Osteocyte (in vitro differentiated cells): ENCODE measurements at regions not wholly inside any gene's neighbourhood (a gene's known extent, or its start where the extent isn't known, plus 50 kb on each side); places are given as distances from the start of the nearest gene placed in this dataset.

Experiments used
- DNase-seq: peaks from one replicate; pipeline ENCODE4 v3.0.0; 2021; ENCODE audit warnings: mixed read lengths; ENCODE audit not compliant: unreplicated experiment; ENCODE audit errors: extremely low spot score
- H3K27ac Mint-ChIP-seq: one replicate; pipeline ENCODE4 v1.8.0; 2021; ENCODE audit warnings: mild to moderate bottlenecking, mixed read lengths; ENCODE audit not compliant: unreplicated experiment
- H3K27me3 Mint-ChIP-seq: one replicate; pipeline ENCODE4 v1.8.0; 2021; ENCODE audit warnings: mixed read lengths; ENCODE audit not compliant: unreplicated experiment
- H3K36me3 Mint-ChIP-seq: one replicate; pipeline ENCODE4 v1.8.0; 2021; ENCODE audit warnings: mixed read lengths; ENCODE audit not compliant: unreplicated experiment
- H3K4me1 Mint-ChIP-seq: one replicate; pipeline ENCODE4 v1.8.0; 2021; ENCODE audit warnings: mixed read lengths; ENCODE audit not compliant: unreplicated experiment
- H3K4me3 Mint-ChIP-seq: one replicate; pipeline ENCODE4 v1.8.0; 2021; ENCODE audit warnings: mild to moderate bottlenecking, moderate library complexity, mixed read lengths; ENCODE audit not compliant: unreplicated experiment
- H3K9me3 Mint-ChIP-seq: one replicate; pipeline ENCODE4 v1.8.0; 2021; ENCODE audit warnings: mixed read lengths; ENCODE audit not compliant: unreplicated experiment
- TF ChIP-seq, protein P1 (sequence below): fragments of 200-600 bp; sonication (generic); IDR thresholded peaks from 2 replicates; pipeline ENCODE4 v1.5.0; 2021; ENCODE audit warnings: antibody characterized with exemption, mild to moderate bottlenecking, moderate library complexity

DNA sequence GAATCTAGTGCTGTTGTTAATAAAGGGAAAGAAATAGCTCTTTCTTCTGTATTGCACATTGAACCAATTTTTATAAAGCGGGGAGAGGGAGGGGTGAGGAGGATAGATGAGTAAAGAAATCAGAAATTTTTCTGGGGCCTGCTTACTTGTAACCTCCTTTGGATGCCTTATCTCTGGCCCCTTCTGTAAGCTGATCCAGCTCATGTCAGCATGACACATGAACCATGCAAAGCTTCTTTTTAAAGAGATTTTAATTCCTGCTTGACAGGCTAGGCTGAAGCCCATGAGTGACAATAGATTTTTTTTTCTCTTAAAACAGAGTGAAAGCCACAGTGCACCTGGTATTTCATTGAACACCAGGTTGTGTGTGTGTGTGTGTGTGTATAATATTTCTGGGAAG lies 325.3 kb downstream of the PRL start:
- H3K27me3 Mint-ChIP-seq: no peaks in the 10 kb centered on the region
- no peak for DNase-seq
- H3K4me3 Mint-ChIP-seq: no peak overlapping the region
- peaks cover 8% of the 10 kb centered on the region for H3K9me3 Mint-ChIP-seq
- peaks cover 2% of the 10 kb centered on the region for H3K4me1 Mint-ChIP-seq
- no peak overlapping the region for H3K27ac Mint-ChIP-seq
- peaks cover 4% of the 10 kb centered on the region for H3K36me3 Mint-ChIP-seq
- TF ChIP-seq, protein P1, sequence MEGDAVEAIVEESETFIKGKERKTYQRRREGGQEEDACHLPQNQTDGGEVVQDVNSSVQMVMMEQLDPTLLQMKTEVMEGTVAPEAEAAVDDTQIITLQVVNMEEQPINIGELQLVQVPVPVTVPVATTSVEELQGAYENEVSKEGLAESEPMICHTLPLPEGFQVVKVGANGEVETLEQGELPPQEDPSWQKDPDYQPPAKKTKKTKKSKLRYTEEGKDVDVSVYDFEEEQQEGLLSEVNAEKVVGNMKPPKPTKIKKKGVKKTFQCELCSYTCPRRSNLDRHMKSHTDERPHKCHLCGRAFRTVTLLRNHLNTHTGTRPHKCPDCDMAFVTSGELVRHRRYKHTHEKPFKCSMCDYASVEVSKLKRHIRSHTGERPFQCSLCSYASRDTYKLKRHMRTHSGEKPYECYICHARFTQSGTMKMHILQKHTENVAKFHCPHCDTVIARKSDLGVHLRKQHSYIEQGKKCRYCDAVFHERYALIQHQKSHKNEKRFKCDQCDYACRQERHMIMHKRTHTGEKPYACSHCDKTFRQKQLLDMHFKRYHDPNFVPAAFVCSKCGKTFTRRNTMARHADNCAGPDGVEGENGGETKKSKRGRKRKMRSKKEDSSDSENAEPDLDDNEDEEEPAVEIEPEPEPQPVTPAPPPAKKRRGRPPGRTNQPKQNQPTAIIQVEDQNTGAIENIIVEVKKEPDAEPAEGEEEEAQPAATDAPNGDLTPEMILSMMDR: no peak

DNA sequence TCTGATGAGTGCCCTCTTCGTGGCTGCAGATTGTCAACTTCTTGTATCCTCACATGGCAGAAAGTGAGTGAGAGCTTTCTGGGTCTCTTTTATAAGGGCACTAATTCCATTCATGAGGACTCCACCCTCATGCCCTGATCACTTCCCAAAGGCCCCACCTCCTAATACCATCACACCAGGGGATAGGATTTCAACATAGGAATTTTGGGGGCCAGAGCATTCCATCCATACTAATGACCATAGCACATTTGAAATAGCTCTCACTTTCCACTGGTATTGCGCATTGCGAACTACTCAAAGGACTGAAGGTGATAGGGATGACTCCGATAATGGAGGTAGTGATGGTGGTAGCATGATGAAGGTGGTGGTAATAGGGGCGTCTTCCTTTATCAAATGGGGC lies 324.3 kb downstream of the PRL start:
- no peak for DNase-seq
- no peak overlapping the region for H3K27ac Mint-ChIP-seq
- peaks cover 2% of the 10 kb centered on the region for H3K4me1 Mint-ChIP-seq
- H3K36me3 Mint-ChIP-seq: peaks cover 4% of the 10 kb centered on the region
- TF ChIP-seq, protein P1: no peak
- no peak overlapping the region for H3K4me3 Mint-ChIP-seq
- no peaks in the 10 kb centered on the region for H3K27me3 Mint-ChIP-seq
- H3K9me3 Mint-ChIP-seq: peaks cover 8% of the 10 kb centered on the region

DNA sequence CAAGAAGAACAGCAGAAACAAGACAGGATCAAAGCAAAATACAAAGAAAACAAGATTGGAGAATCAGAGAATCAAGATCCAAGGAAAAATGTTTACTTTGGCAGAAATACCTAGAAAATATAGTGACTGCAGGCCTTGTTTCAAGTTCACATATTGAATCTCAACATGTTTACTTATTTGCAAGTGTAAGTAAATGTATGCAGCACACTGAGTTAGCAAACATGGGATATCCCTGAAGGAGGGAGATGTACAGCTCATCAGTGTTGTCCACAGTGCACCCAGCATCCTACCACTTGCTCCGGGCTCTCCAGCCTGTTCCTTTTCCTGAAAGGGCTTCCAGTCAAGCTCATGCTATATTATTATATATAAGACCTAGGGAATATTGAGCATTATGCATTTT lies 319.5 kb downstream of the PRL start:
- H3K36me3 Mint-ChIP-seq: peaks cover 4% of the 10 kb centered on the region
- DNase-seq: no peak
- H3K4me1 Mint-ChIP-seq: no peaks in the 10 kb centered on the region
- TF ChIP-seq, protein P1: no peak
- H3K4me3 Mint-ChIP-seq: no peak overlapping the region
- no peak overlapping the region for H3K27ac Mint-ChIP-seq
- H3K27me3 Mint-ChIP-seq: no peaks in the 10 kb centered on the region
- peaks cover 8% of the 10 kb centered on the region for H3K9me3 Mint-ChIP-seq

DNA sequence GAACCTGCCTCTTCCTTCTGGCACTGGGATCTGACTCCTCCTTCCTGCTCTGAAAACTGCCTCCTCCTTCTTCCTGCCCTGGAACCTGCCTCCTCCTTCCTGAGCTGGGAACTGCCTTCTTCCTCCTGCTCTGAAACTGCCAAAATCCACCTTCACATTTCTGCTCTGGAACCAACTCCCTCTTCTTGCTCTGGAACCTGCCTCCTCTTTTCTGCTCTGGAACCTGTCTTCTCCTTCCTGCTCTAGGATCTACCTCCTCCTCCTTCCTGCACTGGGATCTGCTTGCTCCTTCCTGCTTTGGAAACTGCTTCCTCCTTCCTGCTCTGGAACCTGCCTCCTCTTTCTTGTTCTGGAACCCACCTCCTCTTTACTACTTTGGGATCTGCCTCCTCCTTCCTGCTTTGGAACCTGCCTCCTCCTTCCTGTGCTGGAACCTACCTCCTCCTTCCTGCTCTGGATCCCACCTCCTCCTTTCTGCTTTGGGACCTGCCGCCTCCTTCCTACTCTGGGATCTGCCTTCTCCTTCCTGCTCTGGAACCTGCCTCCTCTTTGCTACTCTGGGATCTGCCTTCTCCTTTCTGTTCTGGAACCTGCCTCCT lies 315.5 kb downstream of the PRL start:
- Mint-ChIP-seq H3K27me3 (no peaks in the 10 kb centered on the region), H3K4me1 (peaks cover 8% of the 10 kb centered on the region), H3K36me3 (no peaks in the 10 kb centered on the region), H3K4me3 (no peak overlapping the region), H3K27ac (no peak overlapping the region), H3K9me3 (no peaks in the 10 kb centered on the region)
- DNase-seq: no peak
- TF ChIP-seq, protein P1: no peak

DNA sequence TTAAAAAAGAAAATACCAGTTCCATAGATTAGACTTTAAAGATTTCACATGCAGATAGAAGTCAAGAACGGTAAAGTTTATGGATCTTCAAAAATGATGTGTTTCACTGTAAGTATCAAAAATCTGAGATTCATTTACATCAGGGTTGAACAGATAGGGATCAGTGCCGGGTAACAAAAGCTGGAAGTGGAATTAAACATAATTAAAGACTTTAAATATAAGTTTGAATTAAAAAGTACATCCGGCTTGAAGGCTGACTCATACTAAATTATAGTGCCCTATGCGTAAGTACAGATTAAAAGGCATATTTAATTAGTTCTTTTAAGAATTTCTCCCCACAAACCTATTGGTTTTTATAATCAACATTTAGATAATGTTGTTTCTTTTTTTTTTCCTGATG lies 312.7 kb downstream of the PRL start:
- peaks cover 19% of the 10 kb centered on the region for H3K4me1 Mint-ChIP-seq
- H3K36me3 Mint-ChIP-seq: no peaks in the 10 kb centered on the region
- no peaks in the 10 kb centered on the region for H3K27me3 Mint-ChIP-seq
- peak overlapping the region; percentile 28 for H3K27ac Mint-ChIP-seq
- no peak for DNase-seq
- H3K9me3 Mint-ChIP-seq: no peaks in the 10 kb centered on the region
- no peak overlapping the region for H3K4me3 Mint-ChIP-seq
- TF ChIP-seq, protein P1: no peak
